ENCODE measurements at regions not wholly inside any gene's neighbourhood (a gene's known extent, or its start where the extent isn't known, plus 50 kb on each side); places are given as distances from the start of the nearest gene placed in this dataset.
A peak's percentile ranks its signal among the peaks of the same experiment; 100 is the strongest.

DNA sequence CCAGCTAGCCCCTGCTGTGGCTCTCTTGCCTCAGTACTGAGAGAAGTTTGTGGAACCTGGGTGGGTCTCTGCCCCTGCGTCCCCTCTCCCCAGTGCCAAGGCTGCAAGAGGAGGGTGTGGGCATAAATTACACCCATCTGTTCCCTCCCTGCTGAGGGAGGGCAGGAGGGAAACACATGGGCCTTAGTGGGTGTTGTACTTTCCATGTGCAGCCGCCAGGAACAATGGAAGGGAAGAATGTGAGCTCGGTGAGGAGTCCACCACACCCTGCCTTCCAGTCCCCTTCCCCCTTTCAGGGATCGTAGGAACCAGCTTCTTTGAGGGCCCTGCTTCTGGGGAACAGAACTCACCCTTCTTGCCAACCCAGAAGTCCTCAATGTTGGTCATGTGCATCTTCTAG is 138.2 kb upstream of the KLF4 start:
- TF ChIP-seq POLR2A (IDR thresholded peaks at IDR 0.05) = no peak
- TF ChIP-seq, protein P1, sequence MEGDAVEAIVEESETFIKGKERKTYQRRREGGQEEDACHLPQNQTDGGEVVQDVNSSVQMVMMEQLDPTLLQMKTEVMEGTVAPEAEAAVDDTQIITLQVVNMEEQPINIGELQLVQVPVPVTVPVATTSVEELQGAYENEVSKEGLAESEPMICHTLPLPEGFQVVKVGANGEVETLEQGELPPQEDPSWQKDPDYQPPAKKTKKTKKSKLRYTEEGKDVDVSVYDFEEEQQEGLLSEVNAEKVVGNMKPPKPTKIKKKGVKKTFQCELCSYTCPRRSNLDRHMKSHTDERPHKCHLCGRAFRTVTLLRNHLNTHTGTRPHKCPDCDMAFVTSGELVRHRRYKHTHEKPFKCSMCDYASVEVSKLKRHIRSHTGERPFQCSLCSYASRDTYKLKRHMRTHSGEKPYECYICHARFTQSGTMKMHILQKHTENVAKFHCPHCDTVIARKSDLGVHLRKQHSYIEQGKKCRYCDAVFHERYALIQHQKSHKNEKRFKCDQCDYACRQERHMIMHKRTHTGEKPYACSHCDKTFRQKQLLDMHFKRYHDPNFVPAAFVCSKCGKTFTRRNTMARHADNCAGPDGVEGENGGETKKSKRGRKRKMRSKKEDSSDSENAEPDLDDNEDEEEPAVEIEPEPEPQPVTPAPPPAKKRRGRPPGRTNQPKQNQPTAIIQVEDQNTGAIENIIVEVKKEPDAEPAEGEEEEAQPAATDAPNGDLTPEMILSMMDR (IDR thresholded peaks at IDR 0.05) = no peak
- DNase-seq (no peak), ATAC-seq (no peak)
- Histone ChIP-seq H3K9me3 (no peaks in the 10 kb centered on the region), H3K36me3 (no peaks in the 10 kb centered on the region), H3K4me3 (no peak overlapping the region), H3K27ac (no peak overlapping the region), H3K4me1 (no peaks in the 10 kb centered on the region), H3K27me3 (no peaks in the 10 kb centered on the region)
- WGBS (ENCODE audit: insufficient coverage, low coverage, low lambda C conversion rate, missing lambda C conversion rate) = 40% methylated on average over 1 of the region's 4 CpGs
- intact Hi-C loops (cut with DNase I) = no loop called here

DNA sequence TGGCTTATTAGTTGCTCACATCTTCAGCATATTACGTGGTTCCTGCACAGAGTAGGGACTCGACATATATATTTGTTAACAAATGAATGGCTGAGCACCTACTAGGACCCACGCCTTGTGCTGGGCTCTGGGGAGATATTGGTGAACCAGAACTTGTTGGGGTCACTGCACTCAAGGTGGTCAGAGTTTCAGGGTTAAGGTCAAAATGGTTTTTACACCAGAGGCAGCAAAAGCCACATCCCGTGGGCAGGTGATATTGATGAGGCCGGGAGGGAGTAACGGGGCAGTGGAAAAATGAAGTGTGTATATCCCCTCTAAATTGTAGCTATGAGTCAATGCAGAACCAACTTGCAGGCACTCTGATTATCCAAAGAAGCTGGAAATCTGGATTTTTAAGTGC is 136.5 kb upstream of the KLF4 start:
- WGBS (ENCODE audit: insufficient coverage, low coverage, low lambda C conversion rate, missing lambda C conversion rate) = 84% methylated on average over 6 of the region's 6 CpGs
- no peaks in the 10 kb centered on the region for H3K4me1 ChIP-seq
- DNase-seq (no peak), ATAC-seq (no peak)
- no peak overlapping the region for H3K27ac ChIP-seq
- no peak for TF ChIP-seq POLR2A (IDR thresholded peaks at IDR 0.05)
- TF ChIP-seq, protein P1 (IDR thresholded peaks at IDR 0.05) = no peak
- no peaks in the 10 kb centered on the region for H3K9me3 ChIP-seq
- no peaks in the 10 kb centered on the region for H3K27me3 ChIP-seq
- H3K4me3 ChIP-seq = no peak overlapping the region
- intact Hi-C loops (cut with DNase I) = no loop called here
- no peaks in the 10 kb centered on the region for H3K36me3 ChIP-seq

DNA sequence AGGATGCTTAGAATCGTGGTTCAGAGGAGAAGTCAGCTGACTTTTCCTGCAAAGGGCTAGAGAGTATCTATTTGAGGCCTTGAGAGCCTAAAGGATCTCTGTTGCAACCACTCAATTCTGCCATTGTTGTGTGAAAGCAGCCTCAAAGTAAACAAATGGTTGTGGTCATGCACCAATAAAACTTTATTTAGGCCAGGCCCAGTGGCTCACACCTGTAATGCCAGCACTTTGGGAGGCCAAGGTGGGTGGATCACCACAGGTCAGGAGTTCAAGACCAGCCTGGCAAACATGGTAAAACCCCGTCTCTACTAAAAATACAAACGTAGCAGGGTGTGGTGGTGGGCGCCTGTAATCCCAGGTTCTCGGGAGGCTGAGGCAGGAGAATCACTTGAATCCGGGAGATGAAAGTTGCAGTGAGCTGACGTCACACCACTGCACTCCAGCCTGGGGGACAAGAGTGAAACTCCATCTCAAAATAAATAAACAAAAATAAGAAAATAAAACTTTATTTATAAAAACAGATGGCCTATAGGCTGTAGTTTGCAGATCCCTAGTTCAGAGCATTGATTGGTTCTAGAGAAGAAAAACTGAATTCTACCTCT is 135.9 kb upstream of the KLF4 start:
- DNase-seq (no peak), ATAC-seq (no peak)
- no peak overlapping the region for H3K27ac ChIP-seq
- no peaks in the 10 kb centered on the region for H3K4me1 ChIP-seq
- TF ChIP-seq, protein P1 (IDR thresholded peaks at IDR 0.05) = no peak
- TF ChIP-seq POLR2A (IDR thresholded peaks at IDR 0.05) = no peak
- no peaks in the 10 kb centered on the region for H3K27me3 ChIP-seq
- H3K4me3 ChIP-seq = no peak overlapping the region
- H3K9me3 ChIP-seq = no peaks in the 10 kb centered on the region
- intact Hi-C loops (cut with DNase I) = no loop called here
- no peaks in the 10 kb centered on the region for H3K36me3 ChIP-seq
- WGBS (ENCODE audit: insufficient coverage, low coverage, low lambda C conversion rate, missing lambda C conversion rate) = 88% methylated on average over 1 of the region's 7 CpGs

DNA sequence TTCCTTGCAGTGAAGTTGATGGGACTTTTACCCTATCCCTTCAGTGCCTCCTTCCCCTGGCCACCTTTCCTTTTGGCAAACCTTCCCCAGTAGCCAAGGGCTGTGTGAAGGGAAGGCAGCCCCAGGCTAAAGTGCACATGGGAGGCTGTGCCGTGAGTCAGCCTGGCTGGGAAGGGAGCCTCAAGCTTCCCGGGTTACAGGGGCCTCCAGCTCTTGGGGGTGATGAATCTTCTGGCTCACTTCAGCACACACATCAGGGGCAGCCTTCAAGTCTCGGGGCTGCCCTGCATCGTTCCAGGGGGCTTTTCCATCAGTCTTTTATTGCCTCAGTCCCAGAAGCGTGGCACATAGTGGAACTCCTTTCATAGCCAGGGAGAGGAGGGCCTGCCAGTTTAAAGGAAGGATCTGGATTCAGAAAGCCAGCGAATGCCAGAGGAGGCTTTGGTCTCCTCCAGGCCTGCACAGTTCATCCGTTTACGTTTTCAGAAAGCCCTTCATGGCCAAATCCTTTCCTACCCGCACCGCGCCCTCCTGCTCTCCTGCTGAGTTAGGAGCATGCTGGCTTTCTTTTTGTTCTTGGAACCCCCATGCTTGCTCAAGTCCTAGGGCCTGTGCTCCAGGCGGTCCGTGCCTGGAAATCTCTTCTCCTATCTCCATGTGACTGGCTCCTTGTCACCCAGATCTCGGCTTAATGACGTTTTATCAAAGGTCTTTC is 134.8 kb upstream of the KLF4 start:
- no peak for TF ChIP-seq POLR2A (IDR thresholded peaks at IDR 0.05)
- TF ChIP-seq, protein P1 (IDR thresholded peaks at IDR 0.05) = no peak
- Histone ChIP-seq H3K9me3 (no peaks in the 10 kb centered on the region), H3K27me3 (no peaks in the 10 kb centered on the region), H3K27ac (no peak overlapping the region), H3K36me3 (no peaks in the 10 kb centered on the region), H3K4me3 (no peak overlapping the region), H3K4me1 (no peaks in the 10 kb centered on the region)
- peak in 3 of 4 donors; percentile 17 to 59 (median 30) for ATAC-seq
- intact Hi-C loops (cut with DNase I) = no loop called here
- no peak for DNase-seq
- 81% methylated on average over 10 of the region's 15 CpGs for WGBS (ENCODE audit: insufficient coverage, low coverage, low lambda C conversion rate, missing lambda C conversion rate)

Data from right lobe of liver (tissue), 6 donors.